ENCODE measurements at regions not wholly inside any gene's neighbourhood (a gene's known extent, or its start where the extent isn't known, plus 50 kb on each side); places are given as distances from the start of the nearest gene placed in this dataset.

- H3K36me3 ChIP-seq (ENCODE audit: control insufficient read depth, insufficient read depth, low read length): no peaks in the 10 kb centered on the region
- TF ChIP-seq CTCF (IDR thresholded peaks at IDR 0.05; ENCODE audit: insufficient read depth in 1 of 2, low read depth in 1 of 2, low read length in 1 of 2, severe bottlenecking in 1 of 2, unreplicated experiment in 1 of 2): no peak
- no peaks in the 10 kb centered on the region for H3K4me1 ChIP-seq
- Mint-ChIP-seq H3K4me1 (ENCODE audit: low read depth, unreplicated experiment) (no peaks in the 10 kb centered on the region), H3K27ac (ENCODE audit: unreplicated experiment) (no peak overlapping the region), H3K27me3 (ENCODE audit: insufficient read depth, unreplicated experiment) (no peaks in the 10 kb centered on the region), H3K9me3 (ENCODE audit: unreplicated experiment) (no peaks in the 10 kb centered on the region), H3K36me3 (ENCODE audit: insufficient read depth, unreplicated experiment) (no peaks in the 10 kb centered on the region), H3K4me3 (ENCODE audit: unreplicated experiment) (no peak overlapping the region)
- BruUV-seq (replicated peaks): no TSS peak
- intact Hi-C loops (cut with micrococcal nuclease; ENCODE audit: unreplicated experiment): no loop called here
- H3K27me3 ChIP-seq (replicated peaks; ENCODE audit: control insufficient read depth, insufficient read depth, low read length): no peaks in the 10 kb centered on the region
- no peak for DNase-seq
- no peaks in the 10 kb centered on the region for H3K9me3 ChIP-seq
- no peak overlapping the region for H3K4me3 ChIP-seq (ENCODE audit: low read depth, low read length)
- CTCF ChIA-PET: no interaction called here
- POLR2A ChIA-PET: no interaction called here
Observed at GRCh38 chr18:29853126-29853525, 1189.4 kb downstream of the DSC3 start.

GRCh38 chr18:29849144-29849543, 1193.4 kb downstream of the DSC3 start:
- CTCF ChIA-PET: no interaction called here

GRCh38 chr18:29841631-29842030, 1200.9 kb downstream of the DSC3 start:
- ChIA-PET POLR2A (no interaction called here), CTCF (no interaction called here)
- H3K9me3 Mint-ChIP-seq (ENCODE audit: unreplicated experiment): no peaks in the 10 kb centered on the region
- Histone ChIP-seq H3K27me3 (replicated peaks; ENCODE audit: control insufficient read depth, insufficient read depth, low read length) (no peaks in the 10 kb centered on the region), H3K9me3 (no peaks in the 10 kb centered on the region), H3K36me3 (ENCODE audit: control insufficient read depth, insufficient read depth, low read length) (no peaks in the 10 kb centered on the region), H3K4me3 (ENCODE audit: low read depth, low read length) (no peak overlapping the region), H3K4me1 (no peaks in the 10 kb centered on the region)
- H3K4me3 Mint-ChIP-seq (ENCODE audit: unreplicated experiment): no peak overlapping the region
- no peaks in the 10 kb centered on the region for H3K4me1 Mint-ChIP-seq (ENCODE audit: low read depth, unreplicated experiment)
- no peak for TF ChIP-seq CTCF (IDR thresholded peaks at IDR 0.05; ENCODE audit: insufficient read depth in 1 of 2, low read depth in 1 of 2, low read length in 1 of 2, severe bottlenecking in 1 of 2, unreplicated experiment in 1 of 2)
- H3K27me3 Mint-ChIP-seq (ENCODE audit: insufficient read depth, unreplicated experiment): no peaks in the 10 kb centered on the region
- H3K36me3 Mint-ChIP-seq (ENCODE audit: insufficient read depth, unreplicated experiment): no peaks in the 10 kb centered on the region
- DNase-seq: no peak
- H3K27ac Mint-ChIP-seq (ENCODE audit: unreplicated experiment): no peak overlapping the region
- intact Hi-C loops (cut with micrococcal nuclease; ENCODE audit: unreplicated experiment): no loop called here
- no TSS peak for BruUV-seq (replicated peaks)

More at GRCh38 chr18:29849144-29849543, 1193.4 kb downstream of the DSC3 start:
- Histone ChIP-seq H3K36me3 (ENCODE audit: control insufficient read depth, insufficient read depth, low read length) (no peaks in the 10 kb centered on the region), H3K27me3 (replicated peaks; ENCODE audit: control insufficient read depth, insufficient read depth, low read length) (no peaks in the 10 kb centered on the region), H3K4me1 (no peaks in the 10 kb centered on the region), H3K4me3 (ENCODE audit: low read depth, low read length) (no peak overlapping the region), H3K9me3 (no peaks in the 10 kb centered on the region)
- no peak for TF ChIP-seq CTCF (IDR thresholded peaks at IDR 0.05; ENCODE audit: insufficient read depth in 1 of 2, low read depth in 1 of 2, low read length in 1 of 2, severe bottlenecking in 1 of 2, unreplicated experiment in 1 of 2)
- no peak overlapping the region for H3K4me3 Mint-ChIP-seq (ENCODE audit: unreplicated experiment)
- H3K9me3 Mint-ChIP-seq (ENCODE audit: unreplicated experiment): no peaks in the 10 kb centered on the region
- DNase-seq: no peak
- no peaks in the 10 kb centered on the region for H3K36me3 Mint-ChIP-seq (ENCODE audit: insufficient read depth, unreplicated experiment)
- no peaks in the 10 kb centered on the region for H3K4me1 Mint-ChIP-seq (ENCODE audit: low read depth, unreplicated experiment)
- intact Hi-C loops (cut with micrococcal nuclease; ENCODE audit: unreplicated experiment): no loop called here
- H3K27me3 Mint-ChIP-seq (ENCODE audit: insufficient read depth, unreplicated experiment): no peaks in the 10 kb centered on the region
- BruUV-seq (replicated peaks): no TSS peak
- H3K27ac Mint-ChIP-seq (ENCODE audit: unreplicated experiment): no peak overlapping the region
- POLR2A ChIA-PET: no interaction called here
